ENCODE measurements at regions not wholly inside any gene's neighbourhood (a gene's known extent, or its start where the extent isn't known, plus 50 kb on each side); places are given as distances from the start of the nearest gene placed in this dataset.

DNA sequence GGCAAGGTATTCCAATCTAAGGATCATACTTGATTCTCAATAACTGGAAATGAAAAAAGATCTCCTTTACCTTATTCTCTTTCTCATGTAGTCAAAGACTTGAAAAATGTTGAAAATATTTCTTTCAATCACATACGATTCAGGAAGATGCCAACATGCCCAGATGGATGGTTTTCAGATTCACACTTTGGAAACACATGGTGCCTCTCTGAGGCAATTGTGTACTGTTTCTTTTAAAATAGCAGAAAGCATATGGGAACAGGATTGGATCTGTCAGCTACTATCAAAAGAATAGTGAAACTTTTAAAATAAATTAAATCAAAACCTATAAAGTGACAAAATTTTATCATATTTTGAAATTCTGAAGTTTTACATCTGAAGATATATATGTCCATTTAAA, 222.4 kb downstream of the SPRY2 start:
- TF ChIP-seq EZH2 (IDR thresholded peaks at IDR 0.05; ENCODE audit: low read depth): no peak
- TF ChIP-seq, protein P1, sequence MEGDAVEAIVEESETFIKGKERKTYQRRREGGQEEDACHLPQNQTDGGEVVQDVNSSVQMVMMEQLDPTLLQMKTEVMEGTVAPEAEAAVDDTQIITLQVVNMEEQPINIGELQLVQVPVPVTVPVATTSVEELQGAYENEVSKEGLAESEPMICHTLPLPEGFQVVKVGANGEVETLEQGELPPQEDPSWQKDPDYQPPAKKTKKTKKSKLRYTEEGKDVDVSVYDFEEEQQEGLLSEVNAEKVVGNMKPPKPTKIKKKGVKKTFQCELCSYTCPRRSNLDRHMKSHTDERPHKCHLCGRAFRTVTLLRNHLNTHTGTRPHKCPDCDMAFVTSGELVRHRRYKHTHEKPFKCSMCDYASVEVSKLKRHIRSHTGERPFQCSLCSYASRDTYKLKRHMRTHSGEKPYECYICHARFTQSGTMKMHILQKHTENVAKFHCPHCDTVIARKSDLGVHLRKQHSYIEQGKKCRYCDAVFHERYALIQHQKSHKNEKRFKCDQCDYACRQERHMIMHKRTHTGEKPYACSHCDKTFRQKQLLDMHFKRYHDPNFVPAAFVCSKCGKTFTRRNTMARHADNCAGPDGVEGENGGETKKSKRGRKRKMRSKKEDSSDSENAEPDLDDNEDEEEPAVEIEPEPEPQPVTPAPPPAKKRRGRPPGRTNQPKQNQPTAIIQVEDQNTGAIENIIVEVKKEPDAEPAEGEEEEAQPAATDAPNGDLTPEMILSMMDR (conservative IDR thresholded peaks at IDR 0.05): no peak
